ENCODE measurements at regions not wholly inside any gene's neighbourhood (a gene's known extent, or its start where the extent isn't known, plus 50 kb on each side); places are given as distances from the start of the nearest gene placed in this dataset.
"Not testable (repeated sequence)": the region's sequence is repeated elsewhere in the genome, so short reads cannot be mapped to it uniquely, and the experiment has no call there.

GRCh38 chr16:24624102-24624501, 84.7 kb downstream of the RBBP6 start:
- no peak for DNase-seq (ENCODE audit: low read depth, low spot score)

GRCh38 chr16:24626256-24626655, 86.9 kb downstream of the RBBP6 start:
- no peak for DNase-seq (ENCODE audit: low read depth, low spot score)

GRCh38 chr16:24634919-24635318, 94.5 kb upstream of the TNRC6A start:
- DNase-seq (ENCODE audit: low read depth, low spot score): no peak

GRCh38 chr16:24635900-24636610, 93.4 kb upstream of the TNRC6A start:
- DNase-seq (ENCODE audit: low read depth, low spot score): peak; percentile 93

- DNase-seq (ENCODE audit: low read depth, low spot score): no peak
These were observed 89.7 kb upstream of the TNRC6A start for GRCh38 chr16:24639769-24640168.

- no peak for DNase-seq (ENCODE audit: low read depth, low spot score)
These were observed 86.0 kb upstream of the TNRC6A start for GRCh38 chr16:24643489-24643888.

- DNase-seq (ENCODE audit: low read depth, low spot score): peak; percentile 97
These were observed 83.5 kb upstream of the TNRC6A start for GRCh38 chr16:24645739-24646645.

GRCh38 chr16:24646646-24646995, 82.8 kb upstream of the TNRC6A start:
- no peak for DNase-seq (ENCODE audit: low read depth, low spot score)

GRCh38 chr16:24652209-24652712, 77.2 kb upstream of the TNRC6A start:
- no peak for DNase-seq (ENCODE audit: low read depth, low spot score)

- DNase-seq (ENCODE audit: low read depth, low spot score): no peak
These were observed 76.6 kb upstream of the TNRC6A start for GRCh38 chr16:24652803-24653202.

- no peak for DNase-seq (ENCODE audit: low read depth, low spot score)
These were observed 75.7 kb upstream of the TNRC6A start for GRCh38 chr16:24653725-24654124.

GRCh38 chr16:24665942-24666341, 63.5 kb upstream of the TNRC6A start:
- not testable (repeated sequence) for DNase-seq (ENCODE audit: low read depth, low spot score)

- no peak for DNase-seq (ENCODE audit: low read depth, low spot score)
These were observed 62.1 kb upstream of the TNRC6A start for GRCh38 chr16:24667244-24667764.

GRCh38 chr16:24668481-24669061, 60.9 kb upstream of the TNRC6A start:
- DNase-seq (ENCODE audit: low read depth, low spot score): peak; percentile 83

GRCh38 chr16:24670623-24671454, 58.6 kb upstream of the TNRC6A start:
- DNase-seq (ENCODE audit: low read depth, low spot score): peak; percentile 95

- DNase-seq (ENCODE audit: low read depth, low spot score): no peak
These were observed 57.9 kb upstream of the TNRC6A start for GRCh38 chr16:24671455-24671954.

GRCh38 chr16:24673155-24673554, 56.3 kb upstream of the TNRC6A start:
- DNase-seq (ENCODE audit: low read depth, low spot score): no peak

- DNase-seq (ENCODE audit: low read depth, low spot score): no peak
These were observed 54.6 kb upstream of the TNRC6A start for GRCh38 chr16:24674877-24675276.

- DNase-seq (ENCODE audit: low read depth, low spot score): no peak
These were observed 52.1 kb upstream of the TNRC6A start for GRCh38 chr16:24677388-24677787.

Measured in astrocyte of the hippocampus (primary cell).